K562 (cell line): ENCODE measurements at regions not wholly inside any gene's neighbourhood (a gene's known extent, or its start where the extent isn't known, plus 50 kb on each side); places are given as distances from the start of the nearest gene placed in this dataset.

ENCODE experiments used
- ATAC-seq: fragments of 200-7000 bp; cut with Tn5 transposase; 3 replicates; pipeline ENCODE4 v1.9.1; 2020; ENCODE audit warnings: moderate library complexity
- BruUV-seq: library from RNA; stranded (reverse); fragments of 400-500 nt; replicated peaks from 2 replicates; lab custom pipeline; 2021; lab: Mats Ljungman, UMichigan
- CTCF ChIA-PET: fragments of 300-600 bp; formaldehyde crosslinking; extraction: SDS; loops from one replicate; lab custom pipeline; 2021; ENCODE audit warnings: low intra/inter-chr PET ratio; lab: Yijun Ruan, JAX
- POLR2A ChIA-PET: fragments of 300-600, 350-650 bp; sonication (Branson Sonifier 250); formaldehyde crosslinking; extraction: SDS; loops from one replicate; lab custom pipeline; 2021; ENCODE audit warnings: antibody characterized with exemption, inconsistent platforms; lab: Yijun Ruan, JAX
- DNase-seq, 4 experiments: peaks; one replicate each; pipeline versions ENCODE4 v3.0.0 to v3.0.0-alpha.2; 2011 to 2018; ENCODE audit warnings: low spot score in 3 of 4, mixed read lengths in 3 of 4; ENCODE audit errors: extremely low read depth in 1 of 4
- FAIRE-seq: peaks from 2 replicates; lab custom pipeline; 2011; peaks lifted over from hg19 to GRCh38; lab: Jason Lieb, UNC
- H2AFZ ChIP-seq: 2 replicates; pipeline ENCODE4 v1.6.0; 2011; ENCODE audit warnings: low read depth, low read length, control low read depth, inconsistent platforms
- H3K27ac ChIP-seq: fragments of 200-600 bp; 3 replicates; pipeline ENCODE4 v1.8.0; 2011; ENCODE audit warnings: low read depth, mild to moderate bottlenecking, control low read depth, inconsistent platforms, low read length, moderate library complexity, mixed read lengths; ENCODE audit errors: extremely low read depth
- H3K27me3 ChIP-seq, 2 experiments: fragments of 300-600 bp in 1 of 2; 2 replicates in 1 of 2; 3 replicates in 1 of 2; pipeline versions ENCODE4 v1.6.0 to v1.8.0; 2011; ENCODE audit warnings: inconsistent platforms in 2 of 2, low read length in 2 of 2, mild to moderate bottlenecking in 1 of 2, mixed read lengths in 1 of 2, moderate library complexity in 1 of 2; ENCODE audit not compliant: control insufficient read depth in 2 of 2, insufficient read depth in 2 of 2
- H3K36me3 ChIP-seq: fragments of 300-600 bp; 3 replicates; pipeline ENCODE4 v1.8.0; 2011; ENCODE audit warnings: mild to moderate bottlenecking, low read length, inconsistent platforms; ENCODE audit not compliant: control insufficient read depth, insufficient read depth
- H3K4me1 ChIP-seq, 2 experiments: fragments of 200-600 bp in 1 of 2; replicated peaks in 1 of 2; 2 replicates in 1 of 2; 3 replicates in 1 of 2; pipeline versions ENCODE4 v1.5.1 to v1.8.0; 2011; ENCODE audit warnings: inconsistent platforms in 2 of 2, low read length in 2 of 2, mild to moderate bottlenecking in 1 of 2, mixed read lengths in 1 of 2, moderate library complexity in 1 of 2; ENCODE audit not compliant: control insufficient read depth in 2 of 2, insufficient read depth in 2 of 2
- H3K4me2 ChIP-seq: 2 replicates; pipeline ENCODE4 v1.6.1; 2011; ENCODE audit warnings: low read length, control low read depth, inconsistent platforms, mixed read lengths; ENCODE audit not compliant: insufficient read depth
- H3K4me3 ChIP-seq: fragments of 200-600 bp; sonication (generic), shearing (Covaris generic); 2 replicates; pipeline ENCODE4 v1.5.1; 2016; ENCODE audit warnings: control low read depth, inconsistent platforms
- H3K79me2 ChIP-seq: fragments of 200-600 bp; 3 replicates; pipeline ENCODE4 v1.8.0; 2011; ENCODE audit warnings: low read length, inconsistent platforms; ENCODE audit not compliant: control insufficient read depth, insufficient read depth
- H3K9ac ChIP-seq, 2 experiments: 2 replicates each; pipeline versions ENCODE4 v1.6.0 to v1.6.1; 2011; ENCODE audit warnings: low read depth in 2 of 2, low read length in 2 of 2, control low read depth in 1 of 2, inconsistent platforms in 1 of 2, mild to moderate bottlenecking in 1 of 2, mixed read lengths in 1 of 2; ENCODE audit not compliant: insufficient read depth in 1 of 2
- H3K9me1 ChIP-seq: one replicate; pipeline ENCODE4 v1.6.0; 2011; ENCODE audit warnings: inconsistent platforms, mild to moderate bottlenecking, low read length, moderate library complexity; ENCODE audit not compliant: control insufficient read depth, insufficient read depth
- H3K9me3 ChIP-seq: replicated peaks from 2 replicates; pipeline ENCODE4 v1.5.1; 2011; ENCODE audit warnings: low read depth, low read length, inconsistent platforms; ENCODE audit not compliant: control insufficient read depth, insufficient read depth
- H4K20me1 ChIP-seq: replicated peaks from 2 replicates; pipeline ENCODE4 v1.6.1; 2011; ENCODE audit warnings: low read length, inconsistent platforms, mixed read lengths; ENCODE audit not compliant: control insufficient read depth, insufficient read depth
- GTF2F1 ChIP-seq: IDR thresholded peaks from 2 replicates; pipeline ENCODE4 v1.6.1; 2011; ENCODE audit warnings: low read depth, low read length, improper control_type of control experiment
- MBD2 ChIP-seq: sonication (generic); IDR thresholded peaks from 2 replicates; pipeline ENCODE4 v1.6.1; 2016; ENCODE audit warnings: low read depth, borderline replicate concordance
- MCM7 ChIP-seq, 2 experiments: fragments of 450-650 bp; IDR thresholded peaks; 2 replicates each; pipeline ENCODE4 v1.6.1; 2016 to 2018
- MTA2 ChIP-seq: fragments of 450-650 bp; IDR thresholded peaks from 2 replicates; pipeline ENCODE4 v1.6.1; 2016; ENCODE audit warnings: low read depth
- MYBL2 ChIP-seq, 2 experiments: fragments of 450-650 bp in 1 of 2; sonication (generic) in 1 of 2; formaldehyde crosslinking in 1 of 2; IDR thresholded peaks; 2 replicates each; pipeline versions ENCODE4 v1.6.1 to v1.8.1; 2017 to 2022; ENCODE audit warnings: borderline replicate concordance in 1 of 2, inconsistent platforms in 1 of 2, low read depth in 1 of 2, mild to moderate bottlenecking in 1 of 2, missing genetic modification reagents in 1 of 2, moderate library complexity in 1 of 2
- PBX2 ChIP-seq, 2 experiments: IDR thresholded peaks in 1 of 2; conservative IDR thresholded peaks in 1 of 2; 2 replicates each; pipeline ENCODE4 v1.6.1; 2016; ENCODE audit warnings: low read depth in 2 of 2, mild to moderate bottlenecking in 1 of 2, missing compliant biosample characterization in 1 of 2, missing genetic modification characterization in 1 of 2, moderate library complexity in 1 of 2
- SIX5 ChIP-seq, 2 experiments: IDR thresholded peaks; 2 replicates each; pipeline ENCODE4 v1.6.1; 2011; ENCODE audit warnings: low read length in 2 of 2, borderline replicate concordance in 1 of 2, low read depth in 1 of 2, mild to moderate bottlenecking in 1 of 2, moderate library complexity in 1 of 2; ENCODE audit not compliant: insufficient read depth in 1 of 2
- STAG1 ChIP-seq: sonication (generic); formaldehyde crosslinking; IDR thresholded peaks from 2 replicates; pipeline ENCODE4 v1.5.0; 2020; ENCODE audit warnings: missing genetic modification reagents, borderline replicate concordance
- TFAP4 ChIP-seq: sonication (generic); formaldehyde crosslinking; IDR thresholded peaks from 2 replicates; pipeline ENCODE4 v1.8.0; 2022; ENCODE audit warnings: missing genetic modification reagents, mild to moderate bottlenecking, moderate library complexity, borderline replicate concordance
- ZMIZ1 ChIP-seq, 2 experiments: fragments of 150-350 bp in 1 of 2; IDR thresholded peaks; 2 replicates each; pipeline ENCODE4 v1.6.1; 2012 to 2016; ENCODE audit warnings: low read depth in 2 of 2, low read length in 2 of 2, mild to moderate bottlenecking in 1 of 2, moderate library complexity in 1 of 2
- ZNF3 ChIP-seq: fragments of 250-450 bp; sonication (Bioruptor Pico); IDR thresholded peaks from 2 replicates; pipeline ENCODE4 v1.5.0; 2021; ENCODE audit warnings: mild to moderate bottlenecking, moderate library complexity
- ZNF408 ChIP-seq: fragments of 250-450 bp; sonication (Bioruptor Pico); IDR thresholded peaks from 2 replicates; pipeline ENCODE4 v1.4.0; 2020; ENCODE audit warnings: low read depth, mild to moderate bottlenecking, moderate library complexity
- WGBS: fragments of 100-300 bp; shearing (Covaris generic); methylation state at CpG from one replicate; pipeline ENCODE4 v1.1.6; 2016; ENCODE audit warnings: low coverage, mixed read lengths; ENCODE audit not compliant: insufficient coverage; ENCODE audit errors: missing lambda C conversion rate; 5-methylcytosine and 5-hydroxymethylcytosine counted together
- in situ Hi-C: fragments of 300-500 bp; cut with MboI; formaldehyde crosslinking; loops from 4 replicates; pipeline ENCODE4 v1.15.0; 2018; ENCODE audit warnings: inconsistent platforms, mixed read lengths
- intact Hi-C: fragments of 100-400 bp; cut with micrococcal nuclease; formaldehyde crosslinking; loops from 2 replicates; pipeline ENCODE4 v1.14.2; 2022
- TF ChIP-seq, protein P1 (sequence below), 2 experiments: IDR thresholded peaks; 2 replicates each; pipeline ENCODE4 v1.6.1; 2011; ENCODE audit warnings: borderline replicate concordance in 1 of 2, control low read depth in 1 of 2, low read depth in 1 of 2, low read length in 1 of 2, mild to moderate bottlenecking in 1 of 2, mixed read lengths in 1 of 2, moderate library complexity in 1 of 2; ENCODE audit not compliant: insufficient read depth in 1 of 2, insufficient read length in 1 of 2, poor library complexity in 1 of 2, severe bottlenecking in 1 of 2; ENCODE audit errors: extremely low read depth in 1 of 2

- Histone ChIP-seq H3K9me1 (no peaks in the 10 kb centered on the region), H3K9ac (no peak overlapping the region), H2AFZ (no peak overlapping the region), H3K27ac (no peak overlapping the region), H3K4me2 (no peak overlapping the region), H3K27me3 (peaks cover 18 to 40% of the 10 kb centered on the region in 2 experiments), H3K36me3 (no peaks in the 10 kb centered on the region), H3K4me1 (no peaks in the 10 kb centered on the region), H4K20me1 (0 out of 2 replicates have a peak, but pooled peaks cover 3% of the 10 kb centered on the region), H3K9me3 (no peaks in the 10 kb centered on the region), H3K4me3 (no peak overlapping the region), H3K79me2 (no peaks in the 10 kb centered on the region)
- ATAC-seq (no peak), DNase-seq (no peak), FAIRE-seq (no peak)
- in situ Hi-C loops, result no loop called here
- ChIA-PET CTCF (no interaction called here), POLR2A (interaction anchor here (0.6 to 1.4 kb wide), 4 partner anchors 12 to 386 kb away, joined by 3 to 6 read pairs (median 3); no protein-coding TSS in a partner anchor)
- WGBS, result 1% methylated on average over 6 of the region's 6 CpGs
- intact Hi-C loops, result no loop called here
- no TSS peak for BruUV-seq
- TF ChIP-seq MYBL2 (IDR thresholded peaks at IDR 0.05; ENCODE audit: low read depth), result no peak
- TF ChIP-seq MYBL2 (CRISPR knock-in tag; IDR thresholded peaks at IDR 0.05; ENCODE audit: borderline replicate concordance), result no peak
- no peak for TF ChIP-seq SIX5 (IDR thresholded peaks at IDR 0.05; ENCODE audit: borderline replicate concordance in 1 of 2, insufficient read depth in 1 of 2, low read depth in 1 of 2, low read length in 2 of 2)
- TF ChIP-seq, protein P1, sequence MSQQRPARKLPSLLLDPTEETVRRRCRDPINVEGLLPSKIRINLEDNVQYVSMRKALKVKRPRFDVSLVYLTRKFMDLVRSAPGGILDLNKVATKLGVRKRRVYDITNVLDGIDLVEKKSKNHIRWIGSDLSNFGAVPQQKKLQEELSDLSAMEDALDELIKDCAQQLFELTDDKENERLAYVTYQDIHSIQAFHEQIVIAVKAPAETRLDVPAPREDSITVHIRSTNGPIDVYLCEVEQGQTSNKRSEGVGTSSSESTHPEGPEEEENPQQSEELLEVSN (IDR thresholded peaks at IDR 0.05; ENCODE audit: borderline replicate concordance in 1 of 2, extremely low read depth in 1 of 2, insufficient read depth in 1 of 2, insufficient read length in 1 of 2, low read depth in 1 of 2, low read length in 1 of 2, poor library complexity in 1 of 2, severe bottlenecking in 1 of 2), result no peak
- no peak for TF ChIP-seq GTF2F1
- no peak for TF ChIP-seq ZNF408 (CRISPR knock-in tag)
- TF ChIP-seq MTA2, result no peak
- TF ChIP-seq TFAP4 (CRISPR knock-in tag), result no peak
- TF ChIP-seq MCM7 (IDR thresholded peaks at IDR 0.05), result no peak
- TF ChIP-seq STAG1 (CRISPR knock-in tag), result no peak
- no peak for TF ChIP-seq ZMIZ1 (IDR thresholded peaks at IDR 0.05; ENCODE audit: low read depth in 2 of 2, low read length in 2 of 2)
- TF ChIP-seq PBX2 (CRISPR knock-in tag; IDR thresholded peaks at IDR 0.05; ENCODE audit: low read depth), result no peak
- TF ChIP-seq PBX2 (tag; conservative IDR thresholded peaks at IDR 0.05; ENCODE audit: low read depth), result no peak
- no peak for TF ChIP-seq MBD2
- no peak for TF ChIP-seq ZNF3 (CRISPR knock-in tag)
Measured at GRCh38 chr10:78703593-78703992, 365.2 kb upstream of the ZMIZ1 start.
